AG08395 (cell line): ENCODE measurements at regions not wholly inside any gene's neighbourhood (a gene's known extent, or its start where the extent isn't known, plus 50 kb on each side); places are given as distances from the start of the nearest gene placed in this dataset.
A peak's percentile ranks its signal among the peaks of the same experiment; 100 is the strongest.

Experiments used
- DNase-seq: peaks from one replicate; pipeline ENCODE4 v3.0.0; 2012; ENCODE audit warnings: mixed read lengths, low spot score

DNA sequence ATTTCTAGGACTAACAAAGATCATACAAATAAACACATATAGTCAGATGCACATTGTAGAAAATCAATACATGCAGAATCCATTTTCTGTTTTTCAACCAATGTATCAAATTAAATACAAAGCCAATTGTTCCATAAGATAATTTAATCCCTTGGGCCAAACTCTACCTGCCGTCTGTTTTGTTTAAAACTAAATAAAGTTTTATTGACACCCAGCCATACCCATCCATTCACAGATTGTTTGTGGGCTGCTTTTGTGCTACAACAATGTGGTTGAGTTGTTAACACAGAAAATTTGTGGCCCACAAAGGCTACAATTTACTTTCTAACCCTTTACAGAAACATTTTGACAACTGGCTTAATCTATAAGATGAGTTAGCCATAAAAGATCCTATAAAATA, 484.0 kb upstream of the ID2 start:
- no peak for DNase-seq

DNA sequence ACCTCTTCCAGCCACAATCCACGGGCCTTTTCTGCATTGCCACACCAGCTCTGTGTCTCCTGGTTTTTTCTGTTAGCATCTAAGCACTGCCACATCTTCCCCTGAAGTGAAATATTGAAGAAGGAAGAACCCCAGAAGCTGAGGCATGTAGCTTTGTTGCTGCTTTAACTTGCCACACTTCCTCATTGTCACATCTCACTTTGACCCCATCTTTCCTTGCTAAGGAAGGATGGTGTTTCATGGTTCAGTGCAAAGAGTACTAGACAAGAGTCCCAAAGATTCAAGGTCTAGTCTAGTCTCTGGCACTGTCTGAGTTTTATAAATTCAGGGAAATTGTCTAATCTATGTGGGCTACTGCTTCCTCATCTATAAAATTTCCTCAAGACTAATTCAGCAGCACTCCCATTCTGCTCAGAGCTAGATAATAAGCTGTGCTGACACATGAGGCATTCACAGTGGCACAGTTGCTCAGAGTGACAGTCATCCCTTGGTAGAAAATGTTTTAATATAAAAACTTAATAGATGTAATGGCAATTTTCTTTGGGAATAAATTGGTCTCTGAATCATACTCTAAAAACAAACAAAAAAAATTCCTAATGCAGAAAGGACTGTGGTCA, 483.0 kb upstream of the ID2 start:
- DNase-seq = no peak

- no peak for DNase-seq
Observed at GRCh38 chr2:8202132-8202531, 479.7 kb upstream of the ID2 start.

GRCh38 chr2:8203364-8203763, 478.5 kb upstream of the ID2 start:
- DNase-seq = peak; percentile 8

GRCh38 chr2:8204711-8205110, 477.1 kb upstream of the ID2 start:
- no peak for DNase-seq

- DNase-seq = no peak
Observed at GRCh38 chr2:8209494-8209893, 472.4 kb upstream of the ID2 start.

DNA sequence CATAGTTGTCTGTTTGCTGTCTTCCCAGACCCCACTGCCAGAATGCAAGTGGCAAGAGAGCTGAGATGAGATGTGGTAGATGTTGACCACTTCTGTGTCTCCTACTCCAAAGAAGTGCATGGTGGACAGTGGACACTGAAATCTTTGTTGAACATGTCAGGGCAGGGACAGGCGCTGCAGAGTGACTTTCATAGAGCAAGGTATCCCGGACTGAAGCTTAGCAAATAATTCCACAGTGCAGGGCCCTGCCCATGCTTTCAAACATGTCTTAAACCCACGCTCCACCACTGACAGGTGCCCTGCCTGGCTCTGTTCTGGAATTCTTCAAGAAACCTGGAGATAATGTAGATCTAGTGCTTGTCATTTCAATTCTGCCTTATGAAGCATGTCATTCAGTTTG, 470.5 kb upstream of the ID2 start:
- no peak for DNase-seq

DNA sequence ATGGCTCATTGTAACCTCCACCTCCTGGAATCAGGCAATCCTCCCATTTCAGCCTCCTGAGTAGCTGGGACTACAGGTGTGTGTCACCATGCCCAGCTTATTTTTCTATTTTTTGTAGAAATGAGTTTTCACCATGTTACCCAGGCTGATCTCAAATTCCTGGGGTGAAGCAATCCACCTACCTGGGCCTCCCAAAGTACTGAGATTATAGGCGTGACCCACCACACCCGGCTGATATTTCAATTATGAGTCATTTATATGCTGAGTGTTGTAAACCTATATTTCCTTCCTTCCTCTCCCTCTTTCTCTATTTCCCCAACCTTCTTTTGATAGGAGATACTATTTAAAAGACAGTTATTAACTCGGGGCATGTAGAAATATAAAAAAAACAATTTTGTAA, 469.6 kb upstream of the ID2 start:
- DNase-seq = no peak

- no peak for DNase-seq
Observed at GRCh38 chr2:8214036-8214615, 467.7 kb upstream of the ID2 start.

GRCh38 chr2:8215159-8215863, 466.5 kb upstream of the ID2 start:
- no peak for DNase-seq

DNA sequence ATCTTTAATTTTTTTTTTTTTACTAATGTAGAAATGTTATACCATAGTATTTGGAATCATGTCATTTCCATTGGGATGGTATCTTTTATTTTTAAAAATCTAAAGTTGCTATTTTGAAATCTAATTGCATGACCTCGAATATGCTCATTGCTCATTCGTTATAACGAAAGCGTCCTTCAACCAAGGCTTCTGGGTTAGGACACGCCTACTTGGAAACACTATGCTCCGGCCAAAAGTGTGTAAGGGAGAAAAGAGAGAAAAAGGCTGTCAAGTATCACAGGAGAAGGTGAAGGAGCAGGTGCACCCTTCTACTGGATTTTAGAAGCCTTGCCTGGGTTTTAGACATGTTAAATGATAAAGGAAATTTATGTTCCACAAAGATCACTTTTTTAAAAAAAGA, 465.9 kb upstream of the ID2 start:
- DNase-seq = no peak

- DNase-seq = no peak
Observed at GRCh38 chr2:8216397-8216796, 465.5 kb upstream of the ID2 start.

DNA sequence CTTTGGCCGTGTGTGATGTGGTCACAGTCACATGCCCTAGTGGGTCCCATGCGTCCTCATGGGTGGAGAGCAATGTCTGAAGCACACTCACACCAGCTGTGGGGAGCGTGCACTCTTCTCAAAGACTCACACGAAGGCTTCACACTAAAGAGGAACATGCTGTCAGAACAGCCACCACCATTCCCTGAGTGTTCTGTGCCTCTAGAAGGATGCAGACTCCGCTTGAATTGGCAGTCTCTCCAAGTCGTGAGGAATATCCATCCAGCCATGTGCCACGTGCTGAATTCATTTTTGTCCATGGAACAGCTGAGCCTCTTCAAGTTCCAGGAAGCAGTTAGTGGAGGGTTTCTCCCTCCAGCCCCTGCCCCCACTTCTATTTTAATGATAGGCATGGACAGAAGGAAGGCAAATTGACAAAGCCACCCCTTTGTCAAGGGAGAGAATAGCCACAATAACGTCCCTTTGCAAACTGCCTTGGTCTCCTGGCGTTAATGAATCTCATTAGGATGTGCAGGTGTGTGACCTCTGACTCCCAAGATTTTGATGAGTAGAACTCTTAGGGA, 464.3 kb upstream of the ID2 start:
- peak; percentile 23 for DNase-seq

DNA sequence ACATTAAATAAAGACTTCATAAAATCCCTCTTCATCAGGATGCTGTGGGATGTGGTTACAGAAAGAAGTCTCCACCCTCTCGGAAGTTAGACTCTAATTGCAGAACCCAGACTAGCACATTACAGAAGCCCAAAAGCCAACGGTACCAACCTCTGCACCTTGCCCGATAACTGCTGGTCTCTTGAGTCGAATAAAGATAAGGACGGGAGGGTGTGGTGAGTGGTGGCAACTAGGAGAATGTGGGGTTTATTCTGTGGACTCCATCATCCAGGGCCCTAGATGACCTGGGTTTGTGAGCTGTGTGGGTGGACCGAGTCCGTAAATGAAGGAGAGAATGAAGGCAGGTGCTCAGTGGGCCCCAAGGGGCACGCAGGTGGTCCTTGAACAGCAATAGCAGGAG, 462.8 kb upstream of the ID2 start:
- no peak for DNase-seq

- no peak for DNase-seq
Observed at GRCh38 chr2:8219631-8220355, 462.1 kb upstream of the ID2 start.

GRCh38 chr2:8222979-8223694, 458.7 kb upstream of the ID2 start:
- no peak for DNase-seq

- no peak for DNase-seq
Observed at GRCh38 chr2:8223695-8224346, 458.0 kb upstream of the ID2 start.

DNA sequence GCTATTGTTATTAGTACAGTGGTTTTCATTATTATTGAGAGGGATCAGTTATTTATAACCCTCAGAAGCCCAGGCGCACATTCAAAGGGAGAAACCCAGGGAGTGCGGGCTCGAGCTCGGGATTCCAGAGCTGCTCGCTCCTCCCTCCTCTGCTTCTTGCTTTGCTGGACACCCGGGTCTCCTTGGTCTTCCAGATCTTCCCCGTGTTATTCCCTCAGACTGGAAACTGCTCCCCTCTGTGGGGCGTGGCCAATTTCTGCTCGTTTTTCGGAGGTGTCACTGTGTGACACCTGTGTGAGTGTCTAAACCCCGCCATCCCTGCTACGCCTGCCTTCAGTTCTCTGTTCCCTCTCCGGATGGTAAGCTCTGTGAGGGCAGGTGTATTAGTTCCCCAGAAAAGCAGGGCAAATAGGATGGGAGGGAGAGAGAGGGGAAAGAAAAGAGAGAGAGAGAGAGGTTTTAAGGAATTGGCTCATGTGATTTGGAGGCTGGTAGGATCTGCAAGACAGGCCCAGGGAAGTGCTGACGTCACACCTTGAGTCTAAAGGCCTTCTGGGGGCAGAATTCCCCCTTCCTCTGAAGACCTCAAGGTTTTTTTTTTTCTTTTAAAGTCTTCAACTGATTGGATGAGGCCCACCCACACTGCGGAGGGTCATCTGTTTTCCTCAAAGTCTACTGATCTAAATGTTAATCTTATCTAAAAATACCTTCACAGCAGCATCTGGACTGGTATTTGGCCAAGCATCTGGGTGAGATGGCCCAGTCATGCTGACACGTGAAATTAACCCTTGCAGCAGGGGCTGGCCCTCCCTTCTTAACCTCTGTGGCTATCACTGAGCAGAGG, 457.3 kb upstream of the ID2 start:
- no peak for DNase-seq

- no peak for DNase-seq
Observed at GRCh38 chr2:8225266-8225665, 456.6 kb upstream of the ID2 start.

GRCh38 chr2:8225798-8226197, 456.1 kb upstream of the ID2 start:
- DNase-seq = no peak

DNA sequence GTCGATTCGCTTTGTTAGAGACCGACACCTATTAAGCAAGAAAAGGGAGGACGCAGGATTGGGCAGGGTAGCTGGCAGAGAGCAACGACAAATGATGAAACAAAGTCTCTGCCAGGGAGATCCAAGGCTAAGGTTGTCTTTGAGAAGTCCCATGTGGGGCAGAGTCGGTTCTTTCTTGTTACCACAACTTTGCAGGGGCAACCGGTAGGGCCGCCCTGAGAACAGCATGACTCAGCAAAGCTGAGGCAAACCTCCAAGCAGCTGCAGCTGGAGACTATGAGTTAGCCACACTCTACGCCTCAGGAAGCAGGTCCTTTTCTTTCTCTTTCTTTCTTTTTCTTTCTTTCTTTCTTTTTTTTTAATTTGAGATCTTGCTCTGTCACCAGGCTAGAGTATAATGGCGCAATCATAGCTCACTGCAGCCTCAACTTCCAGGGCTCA, 452.3 kb upstream of the ID2 start:
- DNase-seq = peak; percentile 87
